ENCODE measurements at regions not wholly inside any gene's neighbourhood (a gene's known extent, or its start where the extent isn't known, plus 50 kb on each side); places are given as distances from the start of the nearest gene placed in this dataset.
A peak's percentile ranks its signal among the peaks of the same experiment; 100 is the strongest.
"Not testable (repeated sequence)": the region's sequence is repeated elsewhere in the genome, so short reads cannot be mapped to it uniquely, and the experiment has no call there.

DNA sequence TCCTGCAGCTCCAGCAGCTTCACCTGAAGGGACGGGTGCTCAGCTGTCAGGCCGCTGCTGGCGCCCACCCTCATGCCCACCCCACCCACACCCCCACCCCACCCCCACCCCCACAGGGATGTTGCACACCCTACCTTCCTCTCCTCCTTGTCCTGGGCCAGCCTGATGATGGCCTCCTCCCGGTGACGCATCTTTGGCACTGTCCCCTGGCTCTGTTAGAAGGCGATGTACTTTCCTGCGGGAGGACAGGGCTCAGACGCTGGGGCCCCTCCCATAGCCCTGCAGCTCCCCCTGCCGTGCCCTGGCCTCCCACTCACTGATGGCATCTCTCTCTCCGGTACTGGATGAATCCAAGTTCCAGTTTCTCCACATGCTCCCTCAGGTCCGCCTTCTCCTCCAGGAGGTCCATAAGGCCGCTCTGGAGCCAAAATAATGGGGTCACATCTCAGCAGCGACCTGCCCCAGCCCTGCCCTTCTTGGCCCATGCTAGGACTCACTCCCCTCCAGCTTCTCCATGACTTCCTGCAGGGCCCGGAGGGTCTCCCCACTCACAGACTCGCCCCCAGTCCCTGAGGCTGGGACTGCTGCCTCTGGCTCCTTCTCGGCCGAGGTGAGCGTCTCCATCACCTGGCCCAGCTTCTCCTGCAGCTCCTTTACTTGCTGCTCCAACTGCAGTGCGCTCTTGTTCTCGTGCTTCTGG, 55.2 kb downstream of the GOLGA8B start:
- DNase-seq (ENCODE audit: low read depth): not testable (repeated sequence)

DNA sequence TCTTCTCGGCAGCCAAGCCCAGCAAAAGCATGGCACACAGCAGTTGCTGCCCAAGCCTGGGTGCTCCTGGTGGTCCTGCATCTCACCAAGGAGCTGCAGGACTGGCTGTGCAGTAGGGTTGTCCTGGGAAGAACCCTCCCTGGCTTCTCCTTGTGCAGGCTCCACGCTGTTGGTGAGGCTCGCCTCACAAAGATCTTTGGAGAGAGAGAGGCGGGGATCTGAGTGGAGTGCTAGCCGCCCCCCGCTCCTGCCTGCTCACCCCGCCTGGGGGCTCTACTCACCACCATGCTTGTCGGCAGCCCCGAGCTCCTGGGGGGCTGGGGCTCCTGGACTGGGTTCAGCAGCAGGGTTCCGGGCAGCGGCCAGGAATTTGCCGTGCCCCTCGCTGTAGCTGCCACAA, 55.8 kb downstream of the GOLGA8B start:
- not testable (repeated sequence) for DNase-seq (ENCODE audit: low read depth)

DNA sequence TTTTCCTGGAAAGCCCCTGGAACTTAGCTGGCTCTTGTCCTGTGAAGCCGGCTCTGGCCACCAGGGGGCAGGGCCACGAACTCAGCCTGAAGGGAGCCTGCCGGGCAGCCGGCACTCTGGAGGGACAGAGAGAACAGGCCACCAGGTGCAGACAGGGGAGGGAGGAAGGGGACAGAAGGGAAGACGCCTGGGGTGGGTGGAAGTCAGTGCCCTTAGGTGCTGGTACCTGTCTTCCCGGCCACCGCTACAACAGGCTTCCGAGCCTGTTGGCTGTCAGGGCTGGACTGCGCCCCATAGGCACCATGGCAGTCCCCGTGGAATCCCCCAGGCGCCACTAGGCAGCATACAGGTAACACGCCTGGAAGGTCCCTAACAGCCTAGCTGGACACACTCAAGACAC, 59.6 kb downstream of the GOLGA8B start:
- not testable (repeated sequence) for DNase-seq (ENCODE audit: low read depth)

DNA sequence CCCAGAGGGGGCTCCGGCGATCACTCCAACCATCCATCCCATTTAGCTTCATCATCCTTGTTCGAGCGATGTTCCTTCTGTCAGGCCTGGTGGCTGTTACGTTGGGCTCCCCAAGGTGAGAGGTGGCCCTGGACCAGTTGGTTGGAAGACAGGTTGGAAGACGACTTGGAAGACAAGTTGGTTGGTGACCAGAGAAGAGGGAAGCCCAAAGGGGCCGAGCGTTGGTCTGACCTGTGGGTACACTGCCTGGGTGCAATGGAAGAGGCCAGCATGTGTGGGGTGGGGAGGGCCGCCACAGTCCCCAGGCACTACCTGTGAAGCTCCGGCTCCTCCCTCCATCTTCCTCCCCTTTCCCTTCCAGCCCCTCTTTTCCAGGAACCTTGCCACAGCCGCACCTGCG, 60.9 kb downstream of the GOLGA8B start:
- not testable (repeated sequence) for DNase-seq (ENCODE audit: low read depth)

DNA sequence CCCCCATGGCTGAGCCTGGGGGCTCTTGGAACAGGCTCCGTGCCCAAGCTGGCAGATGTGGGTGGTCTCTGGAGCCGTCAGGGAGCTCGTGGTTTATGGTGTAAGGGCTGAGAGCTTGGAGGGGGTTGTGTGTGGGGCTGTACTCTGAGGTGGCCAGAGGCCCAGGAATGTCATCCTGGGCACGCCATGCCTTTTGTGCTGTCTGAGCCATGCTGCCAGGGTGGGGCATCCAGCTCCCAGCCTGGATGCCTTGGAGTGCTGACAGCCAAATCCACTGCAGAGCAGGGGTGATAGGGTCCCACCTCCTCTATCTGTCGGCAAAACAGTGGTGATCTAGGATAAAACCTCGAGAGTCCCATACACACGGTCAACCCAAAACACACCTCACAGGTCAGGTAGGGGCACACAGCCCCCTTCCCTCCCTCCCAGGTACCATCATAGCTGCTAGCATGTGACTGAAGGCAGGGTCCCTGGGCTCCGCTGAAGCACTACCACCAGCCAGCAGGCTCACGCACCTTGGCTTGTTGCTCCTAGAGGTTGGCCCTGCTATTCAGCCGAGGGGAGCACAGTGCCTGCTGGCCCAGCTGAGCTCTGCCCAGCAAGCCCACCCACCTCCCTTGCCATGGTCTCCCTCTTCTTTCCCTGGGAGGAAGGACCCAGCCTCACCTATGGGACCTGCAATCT, 61.5 kb downstream of the GOLGA8B start:
- DNase-seq (ENCODE audit: low read depth): not testable (repeated sequence)

DNA sequence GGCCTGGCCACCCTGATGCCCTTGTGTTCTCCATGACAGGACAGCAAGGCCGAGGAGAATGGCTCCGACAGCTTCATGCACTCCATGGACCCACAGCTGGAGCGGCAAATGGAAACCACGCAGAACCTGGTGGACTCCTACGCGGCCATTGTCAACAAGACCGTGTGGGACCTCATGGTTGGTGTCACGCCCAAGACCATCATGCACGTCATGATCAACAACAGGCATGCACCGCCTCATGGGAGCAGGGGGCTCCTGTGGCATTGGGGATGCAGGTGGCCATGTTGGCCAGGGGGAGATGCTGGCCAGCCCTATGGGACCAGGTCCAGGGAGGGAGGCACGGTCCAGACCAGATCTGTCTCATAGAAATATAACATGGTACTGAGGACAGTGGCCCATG, 62.9 kb downstream of the GOLGA8B start:
- no peak for DNase-seq (ENCODE audit: low read depth)

DNA sequence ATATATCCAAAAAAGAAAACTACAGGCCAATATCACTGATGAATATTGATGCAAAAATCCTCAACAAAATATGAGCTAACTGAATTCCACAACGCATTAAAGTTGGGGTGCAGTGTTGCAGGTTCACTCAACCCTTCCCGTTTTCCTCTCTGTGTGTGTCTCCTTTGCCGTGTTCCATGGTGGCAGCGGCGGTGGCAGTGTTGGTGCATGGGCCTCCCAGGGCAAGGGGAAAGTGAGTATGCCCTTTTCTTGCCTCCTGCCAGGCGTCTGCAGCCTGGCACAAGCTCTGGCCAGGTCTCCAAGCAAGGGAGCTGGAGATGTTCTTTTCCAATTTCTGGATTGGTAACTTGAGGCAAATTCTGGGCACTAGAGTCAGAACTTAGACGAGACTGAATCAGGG, 63.4 kb downstream of the GOLGA8B start:
- DNase-seq (ENCODE audit: low read depth): not testable (repeated sequence)

DNA sequence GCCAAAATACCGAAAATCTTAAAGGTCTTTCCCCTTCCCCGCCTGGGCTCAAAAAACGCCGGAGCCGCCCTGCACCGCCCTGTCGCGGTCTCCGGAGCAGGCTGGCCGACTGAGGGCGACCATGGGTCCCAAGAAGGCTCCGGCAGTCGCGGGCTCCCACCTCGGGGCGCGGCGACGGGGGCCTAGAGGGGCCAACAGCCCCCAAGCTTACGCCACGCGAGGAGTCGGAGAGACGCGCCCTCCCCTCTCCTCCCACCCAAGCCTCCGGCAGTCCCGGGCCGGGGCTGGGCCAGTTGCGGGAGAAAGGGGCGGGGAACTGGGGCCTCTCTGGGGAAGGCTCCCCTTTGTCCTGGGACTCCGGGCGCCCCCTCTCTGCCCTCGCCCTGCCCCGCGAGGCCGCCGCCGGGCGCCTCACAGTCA, 69.2 kb downstream of the GOLGA8B start:
- DNase-seq (ENCODE audit: low read depth): peak; percentile 57

DNA sequence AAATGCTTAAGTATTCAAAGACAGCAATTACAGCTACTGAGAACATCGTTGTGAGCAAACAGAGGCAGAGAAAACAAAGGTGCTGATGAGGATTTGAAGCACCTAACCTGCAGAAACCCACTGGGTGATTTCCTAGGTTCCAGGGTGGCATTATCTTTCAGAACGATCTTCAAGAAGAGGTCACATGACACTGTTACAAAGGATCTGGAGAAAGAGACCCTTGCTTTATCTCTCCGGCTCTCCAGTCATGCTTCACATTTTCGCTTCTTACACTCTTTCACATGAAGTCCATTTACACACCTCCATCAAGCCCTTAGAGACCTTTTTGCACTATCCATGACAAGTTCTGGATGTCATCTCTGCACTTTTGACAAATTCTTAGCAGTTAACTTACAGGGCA, 70.8 kb downstream of the GOLGA8B start:
- DNase-seq (ENCODE audit: low read depth): no peak

DNA sequence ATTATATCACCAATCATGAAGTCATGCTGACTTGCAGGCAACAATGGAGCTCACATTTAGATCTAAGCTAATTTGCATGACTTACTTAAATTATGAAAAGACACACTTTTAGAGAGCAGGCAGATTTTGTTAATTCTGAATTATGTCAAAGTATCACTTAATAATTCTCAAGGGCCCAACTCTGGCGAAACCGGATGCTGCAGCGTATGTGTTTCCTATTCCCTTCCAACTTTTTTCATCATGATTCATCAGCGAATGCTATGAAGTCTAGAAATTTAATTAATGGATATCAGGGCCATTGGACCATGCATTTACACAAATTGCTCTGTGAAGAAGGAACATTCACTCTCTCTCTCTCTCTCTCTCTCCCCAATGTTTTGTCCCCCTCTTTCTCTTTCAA, 63.5 kb upstream of the GOLGA8A start:
- peak; percentile 19 for DNase-seq (ENCODE audit: low read depth)

DNA sequence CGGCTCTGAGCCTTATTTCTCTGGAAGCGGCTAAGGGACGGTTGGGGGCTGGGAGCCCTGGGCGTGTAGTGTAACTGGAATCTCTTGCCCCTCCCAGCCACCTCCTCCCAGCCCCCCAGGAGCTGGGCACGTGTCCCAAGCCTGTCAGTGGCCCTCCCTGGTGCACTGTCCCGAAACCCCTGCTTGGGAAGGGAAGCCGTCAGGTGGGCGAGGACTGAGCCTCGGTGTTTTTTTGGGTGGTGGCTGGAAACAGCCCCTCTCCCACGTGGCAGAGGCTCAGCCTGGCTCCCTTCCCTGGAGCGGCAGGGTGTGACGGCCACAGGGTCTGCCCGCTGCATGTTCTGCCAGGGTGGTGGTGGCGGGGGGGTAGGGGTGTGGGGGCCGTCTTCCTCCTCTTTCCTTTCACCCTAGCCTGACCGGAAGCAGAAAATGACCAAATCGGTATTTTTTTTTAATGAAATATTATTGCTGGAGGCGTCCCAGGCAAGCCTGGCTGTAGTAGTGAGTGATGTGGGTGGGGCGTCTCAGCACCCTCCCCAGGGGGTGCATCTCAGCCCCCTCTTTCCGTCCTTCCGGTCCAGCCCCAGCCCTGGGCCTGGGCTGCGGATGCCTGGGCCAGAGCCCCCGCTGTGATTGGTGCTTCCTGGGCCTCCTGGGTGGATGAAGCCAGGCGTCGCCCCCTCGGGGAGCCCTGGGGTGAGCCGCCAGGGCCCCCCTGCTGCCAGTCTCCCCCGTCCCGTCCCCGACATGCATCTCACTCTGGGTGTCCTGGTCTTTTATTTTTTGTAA, 58.8 kb upstream of the GOLGA8A start:
- no peak for DNase-seq (ENCODE audit: low read depth)

DNA sequence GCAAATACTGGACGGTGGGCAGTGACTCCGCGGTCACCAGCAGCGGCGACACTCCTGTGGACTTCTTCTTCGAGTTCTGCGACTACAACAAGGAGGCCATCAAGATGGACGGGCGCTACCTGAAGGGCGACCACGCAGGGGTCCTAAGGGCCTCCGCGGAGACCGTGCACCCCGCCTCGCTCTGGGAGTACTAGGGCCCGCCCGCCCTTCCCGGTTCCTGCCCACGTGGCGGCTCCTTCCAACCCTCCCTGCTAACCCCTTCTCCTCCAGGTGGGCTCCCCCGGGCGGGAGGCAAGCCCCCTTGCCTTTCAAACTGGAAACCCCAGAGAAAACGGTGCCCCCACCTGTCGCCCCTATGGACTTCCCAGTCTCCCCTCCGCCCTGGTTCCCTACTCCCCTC, 58.1 kb upstream of the GOLGA8A start:
- not testable (repeated sequence) for DNase-seq (ENCODE audit: low read depth)

DNA sequence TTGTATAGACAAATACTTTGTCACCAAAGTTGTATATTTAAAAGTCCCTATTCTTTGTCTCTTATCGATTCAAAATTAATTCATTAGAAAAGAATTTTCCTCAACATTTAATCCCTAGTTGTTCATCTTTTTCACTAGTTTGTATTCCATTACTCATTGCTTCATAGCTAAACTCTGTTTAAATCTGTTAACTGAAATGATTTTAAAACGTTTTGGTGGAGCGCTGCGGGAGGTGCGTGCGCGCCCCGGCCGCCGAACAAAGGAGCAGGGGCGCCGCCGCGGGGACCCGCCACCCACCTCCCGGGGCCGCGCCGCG, 56.4 kb upstream of the GOLGA8A start:
- no peak for DNase-seq (ENCODE audit: low read depth)

DNA sequence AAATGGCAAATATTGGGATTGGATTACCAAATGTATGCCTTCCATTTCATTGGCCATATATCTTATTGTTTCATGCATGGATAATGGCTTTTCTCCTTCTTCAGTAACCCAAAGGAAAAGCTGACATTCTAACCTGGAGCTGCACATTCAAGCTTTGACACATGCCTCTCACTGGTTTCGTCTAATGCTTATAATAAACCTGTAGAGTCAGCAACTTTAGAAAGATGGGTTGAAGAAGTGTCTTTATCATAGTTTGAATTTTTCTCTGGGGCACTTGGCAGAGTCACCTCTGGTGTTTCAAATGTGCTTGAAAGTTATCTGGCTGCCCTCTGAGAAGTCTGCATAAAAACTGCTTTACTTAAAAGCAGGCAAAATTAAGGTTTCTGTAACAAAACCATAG, 55.4 kb upstream of the GOLGA8A start:
- no peak for DNase-seq (ENCODE audit: low read depth)

DNA sequence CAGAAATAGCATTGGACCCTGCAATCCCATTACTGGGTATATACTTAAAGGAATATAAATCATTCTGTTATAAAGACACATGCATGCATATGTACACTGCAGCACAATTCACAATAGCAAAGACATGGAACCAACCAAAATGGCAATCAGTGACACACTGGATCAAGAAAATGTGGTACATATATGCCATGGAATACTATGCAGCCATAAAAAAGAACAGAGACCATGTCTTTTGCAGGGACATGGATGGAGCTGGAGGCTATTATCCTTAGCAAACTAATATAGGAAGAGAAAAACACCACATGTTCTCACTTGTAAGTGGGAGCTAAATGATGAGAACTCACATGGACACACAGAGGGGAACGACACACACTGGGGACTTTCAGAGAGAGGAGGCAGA, 53.9 kb upstream of the GOLGA8A start:
- DNase-seq (ENCODE audit: low read depth): not testable (repeated sequence)

DNA sequence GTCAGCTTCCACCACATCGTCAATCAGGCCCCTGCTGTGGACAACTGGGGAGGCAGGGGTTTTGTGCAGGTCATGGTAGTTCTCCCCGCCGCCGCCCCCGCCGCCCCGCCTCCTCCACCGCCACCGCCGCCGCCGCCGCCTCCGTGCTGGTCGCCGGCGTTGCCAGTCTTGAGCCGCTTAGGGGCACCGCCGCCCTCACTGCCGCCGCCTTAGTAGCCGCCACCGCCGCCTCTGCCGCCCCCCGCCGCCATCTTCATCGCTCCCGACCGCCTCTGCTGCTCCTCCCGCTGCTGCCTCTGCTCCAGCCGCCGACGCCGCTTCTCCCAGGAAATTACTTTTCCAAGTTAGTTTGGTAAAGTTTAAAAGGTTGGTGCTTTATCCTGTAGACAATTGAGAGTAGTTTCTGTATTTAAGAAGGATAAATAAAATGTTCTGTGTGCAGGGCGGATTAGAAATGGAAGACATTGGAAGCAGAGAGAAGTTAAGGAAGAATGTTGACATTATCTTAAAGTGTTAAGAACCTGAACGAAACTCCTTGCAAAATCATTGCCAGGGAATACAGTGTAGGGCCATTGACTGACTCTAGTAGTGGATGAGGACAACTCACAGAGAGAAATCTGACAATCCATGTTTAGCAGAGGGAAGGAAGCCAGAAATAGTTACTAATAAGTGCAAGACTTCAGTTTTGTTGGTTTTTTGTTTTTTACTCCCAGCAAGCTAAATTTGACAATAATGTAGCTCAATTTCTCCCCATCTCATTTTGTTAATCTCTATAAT, 53.0 kb upstream of the GOLGA8A start:
- no peak for DNase-seq (ENCODE audit: low read depth)

DNA sequence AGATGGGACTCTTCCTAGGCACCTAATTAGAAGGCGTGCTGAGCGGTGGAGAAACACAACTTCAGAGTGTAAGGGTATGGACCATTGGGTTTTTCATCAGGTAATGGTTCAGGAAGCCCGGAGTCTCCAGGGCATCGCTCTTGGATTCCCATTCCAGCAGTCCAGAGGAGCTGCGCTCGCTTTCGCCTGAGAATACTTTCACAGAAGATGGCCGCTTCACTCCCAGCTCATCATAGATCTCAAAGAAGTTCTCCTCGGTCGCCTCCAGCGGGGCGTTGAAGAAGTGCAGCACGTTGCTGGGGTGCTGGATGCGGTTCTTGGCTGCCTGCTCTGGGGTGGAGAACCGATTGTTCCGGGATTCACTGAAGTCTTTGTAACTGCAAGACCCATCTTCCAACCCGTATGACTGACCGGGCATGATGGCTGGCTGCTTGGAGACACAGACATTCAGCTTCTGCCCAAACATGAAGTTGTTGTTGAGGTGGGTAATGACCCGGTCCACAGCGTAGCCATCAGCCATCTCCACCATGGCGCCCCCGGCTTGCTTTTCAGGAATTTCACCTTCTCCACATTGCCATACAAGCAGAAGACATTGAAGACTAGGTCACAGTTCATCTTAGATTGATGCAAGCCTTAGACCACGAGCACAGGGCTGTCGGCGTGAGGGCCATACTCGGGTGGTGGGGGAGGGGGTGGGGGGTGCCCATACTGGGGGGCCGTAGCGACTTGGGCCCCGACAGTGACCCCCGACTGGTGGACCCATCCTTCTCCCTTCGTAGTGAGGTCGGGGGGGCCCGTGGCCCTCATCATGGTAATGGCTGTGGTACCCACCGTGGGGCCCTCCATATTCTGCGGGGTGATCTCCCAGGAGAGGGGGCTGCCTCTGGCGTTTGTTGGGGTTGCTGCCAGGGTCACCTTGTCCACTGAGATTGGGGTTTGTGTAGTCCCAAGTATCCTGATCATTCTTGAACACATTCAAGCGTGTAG, 51.7 kb upstream of the GOLGA8A start:
- not testable (repeated sequence) for DNase-seq (ENCODE audit: low read depth)

All from Daoy (cell line).